ENCODE measurements at regions not wholly inside any gene's neighbourhood (a gene's known extent, or its start where the extent isn't known, plus 50 kb on each side); places are given as distances from the start of the nearest gene placed in this dataset.
"Not testable (repeated sequence)": the region's sequence is repeated elsewhere in the genome, so short reads cannot be mapped to it uniquely, and the experiment has no call there.

DNA sequence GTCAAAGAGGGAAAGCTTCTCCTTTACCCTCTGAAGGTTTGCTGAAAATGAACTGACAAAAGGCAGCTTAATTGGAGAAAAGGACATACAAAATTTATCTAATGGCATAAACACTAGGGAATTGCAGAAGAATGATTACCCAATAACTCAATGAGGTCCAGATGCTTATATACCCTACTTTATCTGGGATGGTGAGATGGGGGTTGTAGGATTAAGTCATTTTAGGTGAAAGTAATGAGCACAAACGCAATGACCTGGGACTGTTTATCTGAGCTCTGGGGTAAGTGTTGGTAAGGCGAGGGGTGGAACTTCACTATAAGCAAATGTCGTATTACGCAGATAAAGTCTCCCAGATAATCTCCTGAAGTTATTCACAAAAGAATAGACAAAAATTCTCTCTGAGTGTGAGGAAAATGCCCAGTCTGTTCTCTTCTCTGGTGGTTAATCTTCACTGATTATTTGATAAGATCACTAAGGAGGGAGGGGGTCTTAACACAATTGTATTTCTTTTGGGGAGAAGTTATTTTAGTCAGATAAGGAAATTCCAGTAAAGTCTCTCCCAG, 1067.8 kb downstream of the DNAJB9 start:
- H3K4me1 ChIP-seq = no peaks in the 10 kb centered on the region
- H3K4me3 ChIP-seq = no peak overlapping the region
- H3K36me3 ChIP-seq = no peaks in the 10 kb centered on the region
- ATAC-seq (no peak), DNase-seq (no peak)
- TF ChIP-seq, protein P1, sequence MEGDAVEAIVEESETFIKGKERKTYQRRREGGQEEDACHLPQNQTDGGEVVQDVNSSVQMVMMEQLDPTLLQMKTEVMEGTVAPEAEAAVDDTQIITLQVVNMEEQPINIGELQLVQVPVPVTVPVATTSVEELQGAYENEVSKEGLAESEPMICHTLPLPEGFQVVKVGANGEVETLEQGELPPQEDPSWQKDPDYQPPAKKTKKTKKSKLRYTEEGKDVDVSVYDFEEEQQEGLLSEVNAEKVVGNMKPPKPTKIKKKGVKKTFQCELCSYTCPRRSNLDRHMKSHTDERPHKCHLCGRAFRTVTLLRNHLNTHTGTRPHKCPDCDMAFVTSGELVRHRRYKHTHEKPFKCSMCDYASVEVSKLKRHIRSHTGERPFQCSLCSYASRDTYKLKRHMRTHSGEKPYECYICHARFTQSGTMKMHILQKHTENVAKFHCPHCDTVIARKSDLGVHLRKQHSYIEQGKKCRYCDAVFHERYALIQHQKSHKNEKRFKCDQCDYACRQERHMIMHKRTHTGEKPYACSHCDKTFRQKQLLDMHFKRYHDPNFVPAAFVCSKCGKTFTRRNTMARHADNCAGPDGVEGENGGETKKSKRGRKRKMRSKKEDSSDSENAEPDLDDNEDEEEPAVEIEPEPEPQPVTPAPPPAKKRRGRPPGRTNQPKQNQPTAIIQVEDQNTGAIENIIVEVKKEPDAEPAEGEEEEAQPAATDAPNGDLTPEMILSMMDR (IDR thresholded peaks at IDR 0.05 in 4 of 5, conservative IDR thresholded peaks at IDR 0.05 in 1 of 5) = no peak
- no peaks in the 10 kb centered on the region for H3K9me3 ChIP-seq
- intact Hi-C loops (cut with DNase I; ENCODE audit: low total_unique reads) = no loop called here
- H3K27me3 ChIP-seq = no peaks in the 10 kb centered on the region
- H3K27ac ChIP-seq = no peak overlapping the region
- in situ Hi-C loops (cut with MboI; ENCODE audit: low sequenced_read_pairs in 4 of 4) = no loop called here

DNA sequence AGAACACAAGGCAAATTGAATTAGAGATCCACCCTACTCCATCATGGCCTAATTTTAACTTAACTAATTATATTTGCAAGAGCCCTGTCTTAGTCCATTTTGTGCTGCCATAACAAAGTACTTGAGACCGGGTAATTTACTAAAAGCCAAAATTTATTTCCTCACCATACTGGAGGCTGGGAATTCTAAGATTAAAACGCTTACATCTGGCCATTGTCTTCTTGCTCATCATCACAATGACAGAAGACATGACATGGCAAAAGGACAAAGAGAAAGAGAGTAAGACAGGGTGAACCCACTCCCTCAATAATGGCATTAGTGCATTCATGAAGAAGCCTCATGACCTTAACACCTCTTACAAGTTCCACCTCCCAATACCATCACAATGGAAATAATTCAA, 1068.6 kb downstream of the DNAJB9 start:
- Histone ChIP-seq H3K9me3 (no peaks in the 10 kb centered on the region), H3K27me3 (no peaks in the 10 kb centered on the region), H3K27ac (no peak overlapping the region), H3K4me3 (no peak overlapping the region), H3K4me1 (no peaks in the 10 kb centered on the region), H3K36me3 (no peaks in the 10 kb centered on the region)
- in situ Hi-C loops (cut with MboI; ENCODE audit: low sequenced_read_pairs in 4 of 4) (no loop called here), intact Hi-C loops (cut with DNase I; ENCODE audit: low total_unique reads) (no loop called here)
- DNase-seq = no peak
- no peak for ATAC-seq
- no peak for TF ChIP-seq POLR2A (IDR thresholded peaks at IDR 0.05)
- TF ChIP-seq, protein P1 (IDR thresholded peaks at IDR 0.05 in 4 of 5, conservative IDR thresholded peaks at IDR 0.05 in 1 of 5) = no peak

DNA sequence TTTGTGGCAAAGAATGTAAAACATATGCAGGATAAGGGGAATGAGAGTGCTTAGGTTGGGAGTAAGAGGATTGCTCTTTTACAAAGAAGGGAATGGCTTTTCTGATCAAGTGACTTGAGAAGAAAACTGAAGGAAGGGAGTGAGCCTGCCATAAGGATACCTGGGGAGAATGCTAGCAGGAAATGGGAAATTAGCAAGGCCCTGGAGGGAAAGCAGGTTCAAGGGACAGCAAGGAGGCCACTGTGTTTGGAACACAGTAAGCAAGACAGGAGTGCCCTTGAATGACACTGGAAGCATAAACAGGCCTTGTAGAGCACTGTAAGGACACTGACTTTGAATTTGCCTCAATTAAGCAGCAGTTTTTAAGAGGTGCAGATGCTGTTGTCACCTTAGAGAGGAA, 1069.9 kb downstream of the DNAJB9 start:
- TF ChIP-seq, protein P1 (IDR thresholded peaks at IDR 0.05 in 4 of 5, conservative IDR thresholded peaks at IDR 0.05 in 1 of 5) = no peak
- no peak for TF ChIP-seq POLR2A (IDR thresholded peaks at IDR 0.05)
- no peak for ATAC-seq
- DNase-seq = no peak
- no peaks in the 10 kb centered on the region for H3K27me3 ChIP-seq
- in situ Hi-C loops (cut with MboI; ENCODE audit: low sequenced_read_pairs in 4 of 4) (no loop called here), intact Hi-C loops (cut with DNase I; ENCODE audit: low total_unique reads) (no loop called here)
- no peaks in the 10 kb centered on the region for H3K36me3 ChIP-seq
- no peak overlapping the region for H3K4me3 ChIP-seq
- H3K4me1 ChIP-seq = no peaks in the 10 kb centered on the region
- no peak overlapping the region for H3K27ac ChIP-seq
- H3K9me3 ChIP-seq = no peaks in the 10 kb centered on the region

DNA sequence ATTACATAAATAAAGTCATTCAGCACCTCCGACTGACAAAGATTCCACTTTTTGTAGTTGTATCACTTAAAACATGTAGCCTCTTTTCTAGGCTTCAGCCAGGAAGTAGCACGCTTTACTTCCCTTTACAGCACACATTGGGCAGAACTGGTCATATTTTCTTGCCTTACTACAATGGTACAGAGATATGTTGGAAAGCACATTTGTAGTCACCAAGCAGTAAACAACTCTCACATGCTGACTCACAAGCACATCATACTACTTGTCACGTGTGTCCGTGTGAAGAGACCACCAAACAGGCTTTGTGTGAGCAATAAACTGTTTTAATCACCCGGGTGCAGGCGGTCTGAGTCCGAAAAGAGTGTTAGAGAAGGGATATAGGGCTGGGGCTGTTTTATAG, 1071.8 kb downstream of the DNAJB9 start:
- H3K27me3 ChIP-seq = no peaks in the 10 kb centered on the region
- no peaks in the 10 kb centered on the region for H3K36me3 ChIP-seq
- no peaks in the 10 kb centered on the region for H3K9me3 ChIP-seq
- H3K4me3 ChIP-seq = no peak overlapping the region
- TF ChIP-seq POLR2A (IDR thresholded peaks at IDR 0.05) = no peak
- TF ChIP-seq, protein P1 (IDR thresholded peaks at IDR 0.05 in 4 of 5, conservative IDR thresholded peaks at IDR 0.05 in 1 of 5) = no peak
- ATAC-seq (no peak), DNase-seq (no peak)
- intact Hi-C loops (cut with DNase I; ENCODE audit: low total_unique reads) (no loop called here), in situ Hi-C loops (cut with MboI; ENCODE audit: low sequenced_read_pairs in 4 of 4) (no loop called here)
- H3K4me1 ChIP-seq = no peaks in the 10 kb centered on the region
- H3K27ac ChIP-seq = no peak overlapping the region

DNA sequence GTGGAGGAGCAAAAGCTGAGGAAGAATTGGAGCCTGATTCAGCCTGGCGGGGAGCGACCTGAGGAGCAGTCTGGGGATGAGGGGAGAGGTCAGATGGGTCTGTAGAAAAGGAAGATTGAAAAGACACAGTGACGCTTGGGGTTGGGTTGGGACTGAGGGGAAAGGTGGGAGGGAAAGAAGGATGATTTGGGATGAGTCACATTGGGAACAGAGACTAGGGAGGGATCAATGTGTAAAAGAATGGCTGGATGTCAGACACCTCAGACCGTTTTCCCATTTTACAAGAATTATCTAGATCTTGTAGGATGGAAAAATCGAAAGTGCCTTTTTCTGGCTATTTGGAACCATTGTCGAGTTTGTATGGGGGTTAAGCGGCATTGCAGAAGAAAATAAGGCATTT, 1076.5 kb downstream of the DNAJB9 start:
- in situ Hi-C loops (cut with MboI; ENCODE audit: low sequenced_read_pairs in 4 of 4) (no loop called here), intact Hi-C loops (cut with DNase I; ENCODE audit: low total_unique reads) (no loop called here)
- Histone ChIP-seq H3K4me3 (no peak overlapping the region), H3K9me3 (no peaks in the 10 kb centered on the region), H3K27me3 (no peaks in the 10 kb centered on the region), H3K36me3 (no peaks in the 10 kb centered on the region), H3K27ac (no peak overlapping the region), H3K4me1 (no peaks in the 10 kb centered on the region)
- no peak for ATAC-seq
- DNase-seq = no peak
- TF ChIP-seq, protein P1 (IDR thresholded peaks at IDR 0.05 in 4 of 5, conservative IDR thresholded peaks at IDR 0.05 in 1 of 5) = no peak
- no peak for TF ChIP-seq POLR2A (IDR thresholded peaks at IDR 0.05)

GRCh38 chr7:109646594-109646993, 1076.9 kb downstream of the DNAJB9 start:
- in situ Hi-C loops (cut with MboI; ENCODE audit: low sequenced_read_pairs in 4 of 4); intact Hi-C loops (cut with DNase I; ENCODE audit: low total_unique reads); DNase-seq: not testable (repeated sequence)

DNA sequence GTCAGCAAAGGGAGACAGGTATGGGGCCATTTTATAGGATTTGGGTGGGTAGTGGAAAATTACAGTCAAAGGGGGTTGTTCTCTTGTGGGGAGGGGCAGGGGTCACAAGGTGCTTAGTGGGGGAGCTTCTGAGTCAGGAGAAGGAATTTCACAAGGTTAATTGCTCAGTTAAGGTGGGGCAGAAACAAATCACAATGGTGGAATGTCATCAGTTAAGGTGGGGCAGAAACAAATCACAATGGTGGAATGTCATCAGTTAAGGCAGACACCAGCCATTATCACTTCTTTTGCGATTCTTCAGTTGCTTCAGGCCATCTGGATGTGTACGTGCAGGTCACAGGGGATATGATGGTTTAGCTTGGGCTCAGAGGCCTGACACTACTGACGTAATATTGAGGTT, 1077.6 kb downstream of the DNAJB9 start:
- intact Hi-C loops (cut with DNase I; ENCODE audit: low total_unique reads); H3K27me3 ChIP-seq: not testable (repeated sequence)

More at GRCh38 chr7:109646594-109646993, 1076.9 kb downstream of the DNAJB9 start:
- H3K9me3 ChIP-seq, H3K27ac ChIP-seq, ATAC-seq, H3K27me3 ChIP-seq, H3K4me3 ChIP-seq, H3K36me3 ChIP-seq, H3K4me1 ChIP-seq: not testable (repeated sequence)

More for the DNA sequence above, 1077.6 kb downstream of the DNAJB9 start:
- ATAC-seq; H3K9me3 ChIP-seq; H3K4me1 ChIP-seq; in situ Hi-C loops (cut with MboI; ENCODE audit: low sequenced_read_pairs in 4 of 4); H3K36me3 ChIP-seq; H3K27ac ChIP-seq; DNase-seq; H3K4me3 ChIP-seq: not testable (repeated sequence)
